CD14-positive monocyte (primary cell): ENCODE measurements at regions not wholly inside any gene's neighbourhood (a gene's known extent, or its start where the extent isn't known, plus 50 kb on each side); places are given as distances from the start of the nearest gene placed in this dataset.

Source experiments
- DNase-seq, 3 donors: peaks; one replicate each; pipeline ENCODE4 v3.0.0-alpha.2; 2011 to 2022
- H2AFZ ChIP-seq: 2 replicates; pipeline ENCODE4 v1.6.0; 2012; ENCODE audit warnings: mild to moderate bottlenecking, low read depth, low read length, inconsistent platforms; ENCODE audit not compliant: insufficient read depth, poor library complexity, severe bottlenecking
- H3K27ac ChIP-seq, 2 donors: 1 replicate in 1 of 2; 2 replicates in 1 of 2; pipeline ENCODE4 v1.5.1; 2012 to 2013; ENCODE audit warnings: low read length in 2 of 2, control low read depth in 1 of 2, inconsistent platforms in 1 of 2, low read depth in 1 of 2, mild to moderate bottlenecking in 1 of 2
- H3K27me3 ChIP-seq, 2 donors: one replicate each; pipeline versions ENCODE4 v1.6.0 to v1.6.1; 2011 to 2013; ENCODE audit warnings: low read length in 2 of 2; ENCODE audit not compliant: control insufficient read depth in 2 of 2, insufficient read depth in 2 of 2
- H3K36me3 ChIP-seq, 2 donors: replicated peaks in 1 of 2; 1 replicate in 1 of 2; 2 replicates in 1 of 2; pipeline versions ENCODE4 v1.5.1 to v1.6.1; 2012 to 2013; ENCODE audit warnings: low read length in 2 of 2, control low read depth in 1 of 2, inconsistent platforms in 1 of 2, mild to moderate bottlenecking in 1 of 2; ENCODE audit not compliant: insufficient read depth in 2 of 2, control insufficient read depth in 1 of 2
- H3K4me1 ChIP-seq, 2 donors: 1 replicate in 1 of 2; 2 replicates in 1 of 2; pipeline versions ENCODE4 v1.5.1 to v1.6.1; 2012 to 2013; ENCODE audit warnings: low read length in 2 of 2, control low read depth in 1 of 2, inconsistent platforms in 1 of 2, mild to moderate bottlenecking in 1 of 2, moderate library complexity in 1 of 2; ENCODE audit not compliant: insufficient read depth in 2 of 2, control insufficient read depth in 1 of 2
- H3K4me2 ChIP-seq: replicated peaks from 2 replicates; pipeline ENCODE3; 2012; ENCODE audit warnings: low read length, moderate library complexity, mild to moderate bottlenecking; ENCODE audit not compliant: poor library complexity, severe bottlenecking; ENCODE audit errors: extremely low read depth
- H3K4me3 ChIP-seq, 3 experiments: fragments of 200-600 bp in 1 of 3; sonication (generic) in 1 of 3; replicated peaks in 1 of 3; 1 replicate in 2 of 3; 2 replicates in 1 of 3; pipeline ENCODE4 v1.5.1; 2011 to 2013; ENCODE audit warnings: low read length in 3 of 3, mild to moderate bottlenecking in 3 of 3, control low read depth in 2 of 3, low read depth in 2 of 3, inconsistent platforms in 1 of 3, moderate library complexity in 1 of 3
- H3K79me2 ChIP-seq: 2 replicates; pipeline ENCODE4 v1.6.0; 2012; ENCODE audit warnings: mild to moderate bottlenecking, control low read depth, inconsistent platforms, low read length, moderate library complexity; ENCODE audit not compliant: insufficient read depth
- H3K9ac ChIP-seq: 2 replicates; pipeline ENCODE4 v1.6.0; 2017; ENCODE audit warnings: low read length, mild to moderate bottlenecking; ENCODE audit not compliant: insufficient read depth, poor library complexity, severe bottlenecking
- H3K9me3 ChIP-seq, 2 donors: replicated peaks in 1 of 2; 1 replicate in 1 of 2; 2 replicates in 1 of 2; pipeline versions ENCODE4 v1.5.1 to v1.6.1; 2012 to 2013; ENCODE audit warnings: low read length in 2 of 2, control low read depth in 1 of 2; ENCODE audit not compliant: control insufficient read depth in 1 of 2, insufficient read depth in 1 of 2
- H4K20me1 ChIP-seq: 2 replicates; pipeline ENCODE4 v1.6.0; 2012; ENCODE audit warnings: mild to moderate bottlenecking, low read length, control low read depth, moderate library complexity; ENCODE audit not compliant: insufficient read depth
- H3K27ac Mint-ChIP-seq, 7 donors: one replicate each; pipeline ENCODE4 v1.8.0; 2020; ENCODE audit warnings: mild to moderate bottlenecking in 7 of 7, mixed read lengths in 7 of 7, moderate library complexity in 6 of 7, inconsistent platforms in 2 of 7
- H3K27me3 Mint-ChIP-seq, 3 donors: one replicate each; pipeline ENCODE4 v1.8.0; 2021 to 2022; ENCODE audit warnings: low read depth in 3 of 3, mild to moderate bottlenecking in 3 of 3, mixed read lengths in 3 of 3, moderate library complexity in 3 of 3, inconsistent platforms in 1 of 3
- H3K36me3 Mint-ChIP-seq, 2 donors: one replicate each; pipeline ENCODE4 v1.8.0; 2020; ENCODE audit warnings: mixed read lengths in 2 of 2, inconsistent platforms in 1 of 2, mild to moderate bottlenecking in 1 of 2
- H3K4me1 Mint-ChIP-seq: one replicate; pipeline ENCODE4 v1.8.0; 2020; ENCODE audit warnings: mild to moderate bottlenecking, mixed read lengths
- H3K4me3 Mint-ChIP-seq, 2 donors: one replicate each; pipeline ENCODE4 v1.8.0; 2020; ENCODE audit warnings: mild to moderate bottlenecking in 2 of 2, mixed read lengths in 2 of 2, moderate library complexity in 1 of 2
- H3K9me3 Mint-ChIP-seq, 7 donors: one replicate each; pipeline ENCODE4 v1.8.0; 2020 to 2022; ENCODE audit warnings: mixed read lengths in 7 of 7, mild to moderate bottlenecking in 6 of 7, moderate library complexity in 6 of 7, inconsistent platforms in 2 of 7
- WGBS: methylation state at CpG from one replicate; pipeline ENCODE4 v1.1.5; 2013; ENCODE audit warnings: missing lambda C conversion rate; ENCODE audit not compliant: insufficient coverage; 5-methylcytosine and 5-hydroxymethylcytosine counted together
- intact Hi-C, 2 donors: fragments of 100-400 bp; cut with micrococcal nuclease; formaldehyde crosslinking; loops; one replicate each; pipeline versions ENCODE4 v1.15.0 to v1.15.1; 2023
- TF ChIP-seq, protein P1 (sequence below): fragments of 200-600 bp; IDR thresholded peaks from one replicate; pipeline ENCODE4 v1.8.0; 2022; ENCODE audit warnings: antibody characterized with exemption, mild to moderate bottlenecking

DNA sequence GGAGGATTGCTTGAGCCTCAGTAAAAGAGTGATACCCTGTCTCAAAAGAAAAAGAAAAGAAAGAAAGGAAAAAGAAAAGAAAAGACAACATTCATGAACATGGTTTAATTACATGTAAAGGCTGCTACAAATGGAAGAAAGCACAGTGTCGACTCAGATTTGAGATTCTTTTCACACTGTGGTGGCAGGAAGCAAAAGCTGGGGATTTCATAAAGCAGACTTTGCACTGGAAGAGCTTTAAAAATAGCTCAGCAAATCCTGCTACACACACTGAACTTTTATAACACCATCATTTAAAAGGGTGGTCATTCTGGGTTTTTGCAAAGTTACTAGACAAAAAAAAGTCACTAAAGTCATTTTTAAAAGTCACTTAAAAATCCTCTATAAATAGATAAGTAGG, 140.8 kb downstream of the CEMIP2 start:
- H3K9me3 Mint-ChIP-seq = peaks cover 0 to 2% (median 0%) of the 10 kb centered on the region in 7 donors
- TF ChIP-seq, protein P1, sequence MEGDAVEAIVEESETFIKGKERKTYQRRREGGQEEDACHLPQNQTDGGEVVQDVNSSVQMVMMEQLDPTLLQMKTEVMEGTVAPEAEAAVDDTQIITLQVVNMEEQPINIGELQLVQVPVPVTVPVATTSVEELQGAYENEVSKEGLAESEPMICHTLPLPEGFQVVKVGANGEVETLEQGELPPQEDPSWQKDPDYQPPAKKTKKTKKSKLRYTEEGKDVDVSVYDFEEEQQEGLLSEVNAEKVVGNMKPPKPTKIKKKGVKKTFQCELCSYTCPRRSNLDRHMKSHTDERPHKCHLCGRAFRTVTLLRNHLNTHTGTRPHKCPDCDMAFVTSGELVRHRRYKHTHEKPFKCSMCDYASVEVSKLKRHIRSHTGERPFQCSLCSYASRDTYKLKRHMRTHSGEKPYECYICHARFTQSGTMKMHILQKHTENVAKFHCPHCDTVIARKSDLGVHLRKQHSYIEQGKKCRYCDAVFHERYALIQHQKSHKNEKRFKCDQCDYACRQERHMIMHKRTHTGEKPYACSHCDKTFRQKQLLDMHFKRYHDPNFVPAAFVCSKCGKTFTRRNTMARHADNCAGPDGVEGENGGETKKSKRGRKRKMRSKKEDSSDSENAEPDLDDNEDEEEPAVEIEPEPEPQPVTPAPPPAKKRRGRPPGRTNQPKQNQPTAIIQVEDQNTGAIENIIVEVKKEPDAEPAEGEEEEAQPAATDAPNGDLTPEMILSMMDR = no peak
- no peaks in the 10 kb centered on the region for H3K9me3 ChIP-seq
- no peak for DNase-seq
- no peaks in the 10 kb centered on the region for H3K36me3 ChIP-seq
- no peaks in the 10 kb centered on the region for H3K79me2 ChIP-seq
- intact Hi-C loops = no loop called here
- H3K4me3 Mint-ChIP-seq = no peak overlapping the region
- H3K27ac Mint-ChIP-seq = peak overlapping the region in 1 of 7 donors; percentile 4
- H3K4me3 ChIP-seq = no peak overlapping the region
- no peak overlapping the region for H3K9ac ChIP-seq
- H3K4me2 ChIP-seq = no peak overlapping the region
- H3K4me1 ChIP-seq = no peaks in the 10 kb centered on the region
- no peak overlapping the region for H2AFZ ChIP-seq
- H3K27ac ChIP-seq = no peak overlapping the region
- no peaks in the 10 kb centered on the region for H3K27me3 ChIP-seq
- no peaks in the 10 kb centered on the region for H3K36me3 Mint-ChIP-seq
- WGBS = 100% methylated on average over 1 of the region's 1 CpG
- H4K20me1 ChIP-seq = no peaks in the 10 kb centered on the region
- H3K27me3 Mint-ChIP-seq = peaks cover 0 to 2% (median 2%) of the 10 kb centered on the region in 3 donors
- H3K4me1 Mint-ChIP-seq = peaks cover 6% of the 10 kb centered on the region

DNA sequence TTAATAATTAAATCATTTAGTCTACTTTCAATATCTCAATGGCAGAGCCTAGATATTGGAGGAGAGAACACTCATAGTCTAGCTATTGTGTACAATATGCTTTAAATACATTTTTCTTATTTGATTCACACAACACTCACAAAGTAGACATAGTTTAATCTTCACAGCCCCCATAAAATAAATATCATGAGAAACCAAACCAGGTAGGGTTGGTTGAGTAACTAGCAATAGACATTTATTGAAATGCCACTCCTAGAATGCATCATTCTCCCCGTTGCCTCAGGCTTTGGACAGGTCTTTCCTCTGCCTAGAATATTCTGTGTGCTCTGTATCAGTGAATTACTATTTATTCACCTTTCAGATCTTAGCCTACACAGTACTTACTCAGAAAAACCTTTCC, 141.9 kb downstream of the CEMIP2 start:
- Mint-ChIP-seq H3K4me1 (peaks cover 4% of the 10 kb centered on the region), H3K27ac (no peak overlapping the region), H3K36me3 (no peaks in the 10 kb centered on the region), H3K4me3 (no peak overlapping the region), H3K9me3 (peaks cover 0 to 2% (median 0%) of the 10 kb centered on the region in 7 donors), H3K27me3 (peaks cover 0 to 2% (median 2%) of the 10 kb centered on the region in 3 donors)
- no peak for DNase-seq
- Histone ChIP-seq H4K20me1 (no peaks in the 10 kb centered on the region), H3K27ac (no peak overlapping the region), H3K4me2 (no peak overlapping the region), H3K9me3 (no peaks in the 10 kb centered on the region), H3K36me3 (no peaks in the 10 kb centered on the region), H3K4me3 (no peak overlapping the region), H3K9ac (no peak overlapping the region), H3K27me3 (no peaks in the 10 kb centered on the region), H3K79me2 (no peaks in the 10 kb centered on the region), H3K4me1 (no peaks in the 10 kb centered on the region), H2AFZ (no peak overlapping the region)
- intact Hi-C loops = no loop called here
- no CpG with 5 or more reads among the region's 1 CpG for WGBS
- TF ChIP-seq, protein P1 = no peak
